H4 (cell line): ENCODE measurements at regions not wholly inside any gene's neighbourhood (a gene's known extent, or its start where the extent isn't known, plus 50 kb on each side); places are given as distances from the start of the nearest gene placed in this dataset.

ENCODE experiments used
- DNase-seq: peaks from one replicate; pipeline ENCODE4 v3.0.0-alpha.2; 2015; ENCODE audit warnings: low spot score

GRCh38 chr15:53305554-53305953, 453.9 kb downstream of the WDR72 start:
- DNase-seq = no peak

DNA sequence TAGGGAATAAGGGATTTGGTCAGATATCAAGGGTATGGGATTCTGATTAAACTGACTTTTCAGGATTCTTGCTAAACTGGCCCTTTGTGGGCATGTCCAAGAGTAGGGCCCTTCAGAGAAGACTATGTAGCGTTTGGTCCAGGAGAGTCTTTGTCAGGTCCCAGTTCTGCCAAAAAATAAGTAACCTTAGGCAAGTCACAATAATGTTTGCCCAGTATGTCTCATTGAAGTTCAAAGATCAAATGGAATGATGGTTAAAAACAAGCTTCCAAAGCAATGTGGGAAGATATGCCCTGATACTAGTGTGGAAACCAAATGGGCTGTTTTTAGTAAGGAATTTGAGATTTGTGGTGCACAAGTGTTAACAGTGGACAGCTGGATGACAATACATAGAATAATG, 454.4 kb downstream of the WDR72 start:
- no peak for DNase-seq

DNA sequence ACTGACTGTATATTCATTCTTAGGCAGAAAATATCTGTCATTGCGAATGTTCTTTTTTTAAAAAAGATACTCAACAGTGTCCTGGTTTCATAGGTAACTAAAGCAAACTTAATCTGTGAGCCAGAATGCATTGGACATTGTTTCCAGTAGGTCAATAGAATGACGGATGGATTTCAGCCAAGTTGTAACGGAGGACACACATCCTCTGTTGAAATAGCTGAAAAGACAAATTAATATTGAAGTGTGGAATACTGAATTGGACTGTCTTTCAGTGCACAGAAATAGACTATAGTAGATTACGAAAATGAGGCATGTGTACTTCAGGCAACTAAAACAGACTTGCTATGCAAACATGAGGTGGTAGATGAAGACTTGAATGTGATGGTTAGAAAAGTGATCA, 461.6 kb downstream of the WDR72 start:
- DNase-seq = no peak

DNA sequence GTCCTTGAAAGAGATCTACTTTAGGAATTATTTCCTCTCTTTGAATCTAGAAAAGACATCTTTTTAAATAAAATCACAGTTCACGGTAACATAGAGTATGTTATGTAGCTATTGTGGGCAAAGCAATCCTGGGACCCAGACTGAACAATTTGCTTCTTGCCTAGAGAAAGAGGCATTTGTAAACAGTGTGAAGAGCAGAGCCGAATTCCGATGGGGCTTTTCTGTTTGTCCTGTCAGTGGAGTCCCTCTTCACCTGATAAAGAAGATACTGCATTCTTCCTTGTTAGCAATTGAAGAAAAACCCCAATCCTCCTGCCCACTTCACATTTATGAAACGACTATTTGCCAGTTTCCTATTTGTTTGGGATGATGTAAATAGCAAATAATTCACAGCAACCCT, 462.9 kb downstream of the WDR72 start:
- no peak for DNase-seq

GRCh38 chr15:53295574-53295973, 463.9 kb downstream of the WDR72 start:
- DNase-seq = no peak

GRCh38 chr15:53288542-53288941, 470.9 kb downstream of the WDR72 start:
- no peak for DNase-seq

DNA sequence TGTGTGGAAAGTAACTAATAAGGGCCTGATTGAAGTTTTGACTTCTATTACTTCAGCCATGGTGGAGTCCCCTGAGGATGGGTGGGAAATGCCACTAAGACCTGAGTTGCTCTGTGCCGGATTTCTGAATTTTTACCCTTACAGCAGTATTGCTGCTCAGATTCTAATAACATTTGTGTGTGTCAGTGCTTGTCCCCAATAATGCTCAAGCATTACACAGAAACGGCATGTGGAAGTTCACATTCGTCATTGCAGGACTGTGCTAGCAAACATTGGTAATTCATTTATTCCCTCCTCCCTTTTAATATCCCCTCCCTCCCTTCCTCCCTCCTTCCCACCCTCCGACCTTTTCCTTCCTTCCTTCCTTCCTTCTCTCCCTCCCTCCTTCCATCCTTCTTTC, 484.5 kb upstream of the ONECUT1 start:
- DNase-seq = no peak

DNA sequence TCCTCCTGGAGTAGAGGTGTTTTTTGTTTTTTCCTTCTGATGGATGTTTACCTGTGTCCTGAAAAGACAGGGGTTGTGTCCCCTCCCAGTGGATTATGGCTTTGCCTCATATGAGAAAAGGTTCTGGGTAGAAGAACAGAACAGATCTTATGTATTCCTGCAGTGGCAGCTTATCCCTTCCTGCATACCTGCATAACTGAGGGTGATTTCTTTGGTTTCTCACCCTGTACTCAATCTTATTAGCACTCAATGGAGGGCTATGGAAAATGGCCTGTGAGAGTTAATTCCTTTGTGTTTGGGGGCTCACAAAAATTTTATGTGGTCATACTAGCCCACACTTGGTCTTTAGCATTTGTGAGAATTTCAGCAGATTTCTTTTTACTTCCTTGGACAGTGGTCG, 482.0 kb upstream of the ONECUT1 start:
- no peak for DNase-seq

DNA sequence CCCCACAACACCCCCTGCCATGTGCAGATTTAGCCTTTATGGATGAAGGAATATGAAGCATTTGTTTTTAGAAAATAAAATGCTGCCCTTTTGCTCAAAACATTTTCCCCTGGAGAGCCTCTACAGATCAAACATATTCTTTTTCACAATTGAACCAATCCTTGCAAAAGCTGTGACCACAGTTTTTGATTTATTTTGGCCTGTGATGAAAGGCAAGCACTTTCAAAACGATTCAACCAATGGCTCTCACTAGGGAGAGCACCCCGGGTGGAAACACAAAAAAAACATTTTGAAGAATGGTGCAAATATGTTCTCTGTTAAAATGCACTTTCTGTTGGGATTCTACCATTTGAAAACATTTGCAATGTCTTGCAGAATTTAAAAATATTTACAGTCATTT, 476.0 kb upstream of the ONECUT1 start:
- no peak for DNase-seq

GRCh38 chr15:53260647-53261046, 470.5 kb upstream of the ONECUT1 start:
- DNase-seq = no peak

DNA sequence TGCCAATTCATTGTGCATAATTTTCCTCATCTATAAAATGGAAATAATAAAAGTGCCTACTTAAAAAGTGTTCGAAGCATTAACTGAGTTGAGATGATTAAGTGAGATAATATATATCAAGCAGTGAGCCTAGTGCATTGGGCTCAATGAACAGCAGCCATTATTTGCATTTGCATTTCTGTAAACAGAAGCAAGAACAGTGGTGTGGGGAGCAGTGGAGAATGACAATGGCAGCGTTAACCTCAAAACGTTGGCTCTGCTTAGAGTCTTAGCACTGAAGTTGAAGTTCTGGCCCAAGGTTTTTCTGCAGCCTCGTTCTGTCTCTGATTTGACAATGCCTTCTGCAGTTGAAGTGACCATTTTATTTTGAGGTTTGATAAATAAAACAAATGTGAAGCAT, 466.3 kb upstream of the ONECUT1 start:
- no peak for DNase-seq

- DNase-seq = no peak
These were observed 465.9 kb upstream of the ONECUT1 start for GRCh38 chr15:53256043-53256442.

DNA sequence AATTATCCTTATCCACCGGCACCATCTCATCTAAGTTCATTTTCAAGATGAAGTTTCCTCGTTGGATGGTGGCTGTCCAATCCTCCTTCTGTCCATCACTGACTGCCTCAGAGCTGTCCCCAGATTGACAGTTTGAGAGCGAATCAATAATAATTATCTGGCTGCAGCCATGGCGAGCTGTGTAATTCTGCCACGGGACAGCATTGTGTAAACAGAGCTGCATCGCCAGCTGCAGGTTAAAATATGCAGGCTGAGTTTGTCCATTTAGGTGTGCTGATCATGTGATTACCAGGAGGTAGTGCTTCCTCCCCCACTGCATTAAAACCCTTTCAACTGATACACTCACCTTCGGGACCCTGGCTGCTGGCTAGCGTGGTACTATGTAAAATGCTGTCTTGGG, 461.9 kb upstream of the ONECUT1 start:
- no peak for DNase-seq

DNA sequence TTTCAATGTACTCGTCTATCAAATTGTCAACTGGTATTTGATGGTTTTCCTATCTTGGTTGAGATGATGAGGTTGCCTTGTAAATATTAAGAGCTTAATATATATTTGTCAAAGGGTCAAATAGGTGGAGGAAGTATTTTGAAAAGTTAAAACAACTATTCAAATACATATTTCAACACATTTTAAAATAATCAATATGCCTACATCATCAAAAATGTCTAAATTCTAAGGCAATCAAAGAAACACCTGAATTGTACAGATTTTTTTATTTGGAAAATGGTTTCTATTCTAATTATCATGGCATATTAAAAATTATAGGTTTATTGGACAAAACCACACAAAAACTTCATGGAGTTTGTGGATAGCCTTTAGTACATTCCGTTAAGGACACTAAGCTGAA, 461.4 kb upstream of the ONECUT1 start:
- no peak for DNase-seq

DNA sequence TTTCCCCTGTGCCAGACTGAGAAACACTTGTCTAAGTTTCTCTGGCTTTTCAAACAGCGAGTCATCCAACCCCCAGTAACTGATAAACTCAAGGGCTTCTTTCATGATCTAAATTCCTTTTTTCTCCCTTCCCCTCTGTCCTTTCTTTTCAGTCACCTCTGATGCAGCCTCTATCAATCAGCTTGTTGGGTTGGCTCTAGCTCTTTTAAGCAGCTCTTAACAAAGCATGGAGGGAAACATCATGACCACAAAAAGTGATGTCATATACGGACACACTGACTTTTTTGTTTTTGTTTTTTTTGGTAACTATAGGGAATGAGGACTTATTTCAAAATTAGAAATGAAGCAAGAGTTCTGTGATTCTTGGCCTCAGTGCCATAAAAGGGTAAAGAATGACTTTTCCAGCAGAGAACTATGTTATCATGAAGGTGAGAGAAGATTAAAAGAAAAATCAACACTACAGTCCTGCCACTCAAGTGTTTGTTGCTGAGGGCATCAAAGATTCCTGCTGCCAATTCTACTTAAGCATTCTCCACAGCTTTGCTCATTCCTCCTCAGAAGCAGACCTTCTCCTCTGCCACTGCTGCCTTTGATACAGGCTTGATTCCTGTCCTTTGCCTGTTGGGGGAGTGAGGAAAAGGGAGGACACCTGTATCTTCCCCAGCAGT, 457.0 kb upstream of the ONECUT1 start:
- no peak for DNase-seq

DNA sequence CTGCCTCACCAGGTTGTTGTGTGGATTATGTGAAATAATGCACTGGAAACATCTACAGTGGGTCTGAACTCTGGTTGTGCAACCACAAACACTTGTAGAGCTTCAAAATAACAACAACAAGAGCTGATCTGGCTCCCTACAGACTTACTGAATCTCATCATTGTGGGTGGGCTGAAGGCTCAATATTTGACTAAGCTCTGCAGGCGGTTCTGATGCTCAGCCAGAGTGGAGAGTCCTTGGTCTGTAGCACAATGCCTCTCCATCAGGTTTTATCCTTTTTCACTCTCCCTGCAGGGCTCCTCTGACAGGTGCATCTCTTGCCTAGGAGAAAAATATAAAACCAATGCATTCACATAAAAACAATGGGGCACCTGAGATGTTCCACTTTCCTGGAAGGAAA, 456.3 kb upstream of the ONECUT1 start:
- no peak for DNase-seq

DNA sequence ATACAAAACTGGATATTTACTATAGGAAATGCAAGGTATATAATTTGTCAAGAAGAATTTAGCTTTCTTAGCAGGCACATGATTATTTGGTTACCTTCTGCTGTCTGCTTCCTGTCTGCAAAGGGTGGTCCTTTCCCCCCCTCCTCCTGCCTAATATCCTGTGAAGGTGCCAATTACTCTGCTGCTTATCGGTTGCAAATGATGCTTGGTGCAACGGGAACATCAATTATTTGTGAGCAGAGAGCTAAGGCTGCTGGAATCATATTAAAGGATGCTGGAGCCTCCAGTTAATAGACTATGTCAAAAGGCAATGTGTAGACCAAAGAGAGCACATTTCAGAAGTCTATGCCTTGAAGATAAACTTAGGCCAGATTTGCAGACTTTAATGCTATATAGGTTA, 443.7 kb upstream of the ONECUT1 start:
- no peak for DNase-seq

- DNase-seq = no peak
These were observed 440.3 kb upstream of the ONECUT1 start for GRCh38 chr15:53230473-53230872.

DNA sequence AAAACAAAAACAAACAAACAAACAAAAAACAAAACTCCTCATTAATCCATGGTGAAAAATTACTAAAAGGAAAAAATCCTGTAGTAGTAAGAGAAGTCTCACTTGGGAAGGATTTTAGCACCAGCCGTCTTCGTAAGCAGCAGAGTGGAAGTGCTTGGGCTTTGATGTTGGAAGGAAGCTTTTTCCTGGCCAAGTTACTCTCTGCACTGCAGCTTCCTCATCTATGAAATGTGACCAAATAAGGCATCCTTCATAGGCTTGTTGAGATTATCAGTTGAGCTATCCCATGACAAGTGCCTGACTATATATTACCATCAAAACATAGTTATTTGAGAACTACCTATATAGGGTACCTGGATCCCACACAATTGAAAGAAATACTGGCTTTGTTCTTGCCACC, 436.4 kb upstream of the ONECUT1 start:
- DNase-seq = no peak

DNA sequence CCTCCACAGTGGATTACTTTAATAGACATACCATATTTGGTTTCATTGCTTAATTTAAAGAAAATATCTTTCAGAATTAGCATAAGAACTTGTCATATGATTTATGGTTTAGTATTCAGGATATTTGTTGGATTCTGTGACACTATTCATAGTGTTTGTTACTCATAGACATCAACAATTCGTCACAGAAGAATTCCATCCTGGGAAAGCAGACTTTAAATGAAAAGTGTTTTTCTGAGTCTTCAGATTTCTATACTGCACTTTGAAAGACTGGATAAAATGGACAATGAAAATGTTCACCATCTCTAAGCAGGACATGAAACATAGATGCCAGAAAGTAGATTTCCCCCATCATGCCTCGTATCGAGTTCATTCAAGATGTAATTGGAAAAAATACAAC, 435.6 kb upstream of the ONECUT1 start:
- no peak for DNase-seq

DNA sequence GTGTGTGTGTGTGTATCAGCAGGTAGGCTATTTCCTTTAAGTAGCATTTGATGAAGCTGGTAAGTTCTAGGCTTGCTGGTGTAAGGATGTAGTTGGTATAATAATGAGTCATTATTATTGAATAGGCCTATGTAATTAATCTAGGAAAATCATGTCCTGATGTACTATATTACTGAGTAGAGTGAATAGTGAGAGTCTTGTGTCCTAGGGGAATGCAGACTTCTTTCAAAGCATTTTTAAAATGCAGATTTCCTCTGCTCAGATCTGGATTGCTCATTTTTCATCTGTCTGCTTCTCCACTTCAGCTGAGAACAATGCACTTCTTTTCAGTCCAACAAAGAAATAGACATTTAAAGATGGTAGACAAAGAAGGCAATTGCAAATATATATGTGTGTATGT, 434.2 kb upstream of the ONECUT1 start:
- no peak for DNase-seq

GRCh38 chr15:53223815-53224214, 433.7 kb upstream of the ONECUT1 start:
- no peak for DNase-seq

GRCh38 chr15:53218666-53219580, 428.8 kb upstream of the ONECUT1 start:
- no peak for DNase-seq
